IMR-90 (cell line): ENCODE measurements at regions not wholly inside any gene's neighbourhood (a gene's known extent, or its start where the extent isn't known, plus 50 kb on each side); places are given as distances from the start of the nearest gene placed in this dataset.

Experiments used
- ATAC-seq: fragments of 200-7000 bp; cut with Tn5 transposase; 2 replicates; pipeline ENCODE4 v1.9.1; 2020; ENCODE audit warnings: low read depth, mild to moderate bottlenecking, moderate library complexity
- BruUV-seq: library from RNA; stranded (reverse); fragments of 400-500 nt; replicated peaks from 2 replicates; lab custom pipeline; 2021; lab: Mats Ljungman, UMichigan
- CTCF ChIA-PET: fragments of 300-600 bp; formaldehyde crosslinking; extraction: SDS; loops from one replicate; lab custom pipeline; 2021; ENCODE audit warnings: antibody characterized with exemption; lab: Yijun Ruan, JAX
- POLR2A ChIA-PET: fragments of 300-600 bp; sonication (Branson Sonifier 250); formaldehyde crosslinking; loops from one replicate; lab custom pipeline; 2022; ENCODE audit warnings: antibody characterized with exemption; ENCODE audit not compliant: unreplicated experiment; lab: Charles Lee
- DNase-seq: peaks from one replicate; pipeline ENCODE4 v3.0.0; 2013
- H2AFZ ChIP-seq: replicated peaks from 2 replicates; pipeline ENCODE3; 2013; ENCODE audit warnings: low read length, mild to moderate bottlenecking; ENCODE audit not compliant: poor library complexity
- H2AK5ac ChIP-seq: 2 replicates; pipeline ENCODE4 v1.6.1; 2013; ENCODE audit warnings: low read depth, low read length, inconsistent platforms
- H2AK9ac ChIP-seq: replicated peaks from 2 replicates; pipeline ENCODE3; 2013; ENCODE audit warnings: mild to moderate bottlenecking, low read depth, low read length, moderate library complexity; ENCODE audit not compliant: poor library complexity
- H2BK120ac ChIP-seq: 2 replicates; pipeline ENCODE4 v1.6.1; 2013; ENCODE audit warnings: low read depth, low read length, inconsistent platforms
- H2BK15ac ChIP-seq: 3 replicates; pipeline ENCODE4 v1.6.1; 2013; ENCODE audit warnings: low read depth, low read length, inconsistent platforms
- H2BK20ac ChIP-seq: 2 replicates; pipeline ENCODE4 v1.6.1; 2013; ENCODE audit warnings: low read depth, mild to moderate bottlenecking, inconsistent platforms, low read length, moderate library complexity
- H2BK5ac ChIP-seq: 2 replicates; pipeline ENCODE4 v1.6.1; 2013; ENCODE audit warnings: mild to moderate bottlenecking, low read depth, low read length, inconsistent platforms; ENCODE audit not compliant: poor library complexity, severe bottlenecking
- H3K14ac ChIP-seq: replicated peaks from 2 replicates; pipeline ENCODE4 v1.6.1; 2013; ENCODE audit warnings: low read depth, low read length, inconsistent platforms
- H3K18ac ChIP-seq: 2 replicates; pipeline ENCODE4 v1.6.1; 2013; ENCODE audit warnings: low read depth, low read length, control low read depth
- H3K23ac ChIP-seq: 2 replicates; pipeline ENCODE4 v1.6.1; 2013; ENCODE audit warnings: low read depth, low read length, inconsistent platforms
- H3K27ac ChIP-seq: 2 replicates; pipeline ENCODE4 v1.5.1; 2013; ENCODE audit warnings: mild to moderate bottlenecking, control low read depth, low read length; ENCODE audit not compliant: insufficient read depth
- H3K27me3 ChIP-seq: 2 replicates; pipeline ENCODE4 v1.6.1; 2013; ENCODE audit warnings: low read length; ENCODE audit not compliant: control insufficient read depth, insufficient read depth
- H3K36me3 ChIP-seq: 2 replicates; pipeline ENCODE4 v1.6.1; 2013; ENCODE audit warnings: low read length, mixed read lengths; ENCODE audit not compliant: control insufficient read depth, insufficient read depth
- H3K4ac ChIP-seq: 2 replicates; pipeline ENCODE4 v1.6.1; 2013; ENCODE audit warnings: low read depth, low read length, inconsistent platforms
- H3K4me1 ChIP-seq: 2 replicates; pipeline ENCODE4 v1.6.1; 2013; ENCODE audit warnings: low read length, mixed read lengths; ENCODE audit not compliant: control insufficient read depth, insufficient read depth
- H3K4me2 ChIP-seq: 2 replicates; pipeline ENCODE4 v1.6.1; 2013; ENCODE audit warnings: low read depth, mild to moderate bottlenecking, control low read depth, low read length, moderate library complexity
- H3K4me3 ChIP-seq: 2 replicates; pipeline ENCODE4 v1.5.1; 2013; ENCODE audit warnings: low read depth, mild to moderate bottlenecking, control low read depth, low read length, moderate library complexity; ENCODE audit not compliant: insufficient read depth
- H3K56ac ChIP-seq: 2 replicates; pipeline ENCODE4 v1.6.1; 2013; ENCODE audit warnings: low read length, inconsistent platforms; ENCODE audit not compliant: insufficient read depth; ENCODE audit errors: extremely low read depth
- H3K79me1 ChIP-seq, 2 experiments: 2 replicates each; pipeline ENCODE4 v1.6.1; 2013; ENCODE audit warnings: low read length in 2 of 2, inconsistent platforms in 1 of 2, low read depth in 1 of 2
- H3K9ac ChIP-seq: 2 replicates; pipeline ENCODE4 v1.6.1; 2013; ENCODE audit warnings: low read depth, low read length, control low read depth
- H3K9me1 ChIP-seq: 2 replicates; pipeline ENCODE4 v1.6.1; 2013; ENCODE audit warnings: low read length, inconsistent platforms; ENCODE audit not compliant: insufficient read depth
- H3K9me3 ChIP-seq: 2 replicates; pipeline ENCODE4 v1.6.1; 2013; ENCODE audit warnings: low read length; ENCODE audit not compliant: control insufficient read depth, insufficient read depth
- H4K20me1 ChIP-seq: 2 replicates; pipeline ENCODE4 v1.6.1; 2013; ENCODE audit warnings: low read length, inconsistent platforms; ENCODE audit not compliant: insufficient read depth
- H4K5ac ChIP-seq: 2 replicates; pipeline ENCODE4 v1.6.1; 2013; ENCODE audit warnings: mild to moderate bottlenecking, low read depth, low read length, control low read depth
- H4K8ac ChIP-seq, 2 experiments: 2 replicates each; pipeline ENCODE4 v1.6.1; 2013; ENCODE audit warnings: low read depth in 2 of 2, low read length in 2 of 2, control low read depth in 1 of 2, inconsistent platforms in 1 of 2
- H4K91ac ChIP-seq: 2 replicates; pipeline ENCODE4 v1.6.1; 2013; ENCODE audit warnings: low read depth, low read length, inconsistent platforms; ENCODE audit not compliant: insufficient read depth
- FOS ChIP-seq: fragments of 150-350 bp; IDR thresholded peaks from 2 replicates; pipeline ENCODE4 v1.6.1; 2016; ENCODE audit warnings: low read depth, low read length
- MAFK ChIP-seq: IDR thresholded peaks from 2 replicates; pipeline ENCODE4 v1.6.1; 2012; ENCODE audit warnings: low read depth, low read length, improper control_type of control experiment
- NFE2L2 ChIP-seq: fragments of 150-350 bp; IDR thresholded peaks from 2 replicates; pipeline ENCODE4 v1.6.1; 2016; ENCODE audit warnings: low read depth, mild to moderate bottlenecking, low read length
- RFX5 ChIP-seq: IDR thresholded peaks from 2 replicates; pipeline ENCODE4 v1.8.0; 2012; ENCODE audit warnings: low read depth, mild to moderate bottlenecking, low read length, moderate library complexity
- WGBS, 2 experiments: methylation state at CpG; one replicate each; pipeline versions ENCODE4 v1.1.5 to v1.1.7; 2013; ENCODE audit warnings: missing lambda C conversion rate in 2 of 2; ENCODE audit not compliant: insufficient read length in 1 of 2; ENCODE audit errors: extremely low coverage in 2 of 2; 5-methylcytosine and 5-hydroxymethylcytosine counted together
- dilution Hi-C: fragments of 300-500 bp; cut with HindIII; formaldehyde crosslinking; loops from one replicate; pipeline ENCODE4 v1.14.3; 2018; ENCODE audit warnings: low sequenced_read_pairs; ENCODE audit not compliant: unreplicated experiment
- in situ Hi-C: fragments of 300-500 bp; cut with MboI; formaldehyde crosslinking; loops from 3 replicates; pipeline ENCODE4 v1.14.3; 2019; ENCODE audit warnings: low sequenced_read_pairs, inconsistent platforms, mixed read lengths
- intact Hi-C: fragments of 100-400 bp; cut with micrococcal nuclease; formaldehyde crosslinking; loops from 2 replicates; pipeline ENCODE4 v1.10.0; 2022

DNA sequence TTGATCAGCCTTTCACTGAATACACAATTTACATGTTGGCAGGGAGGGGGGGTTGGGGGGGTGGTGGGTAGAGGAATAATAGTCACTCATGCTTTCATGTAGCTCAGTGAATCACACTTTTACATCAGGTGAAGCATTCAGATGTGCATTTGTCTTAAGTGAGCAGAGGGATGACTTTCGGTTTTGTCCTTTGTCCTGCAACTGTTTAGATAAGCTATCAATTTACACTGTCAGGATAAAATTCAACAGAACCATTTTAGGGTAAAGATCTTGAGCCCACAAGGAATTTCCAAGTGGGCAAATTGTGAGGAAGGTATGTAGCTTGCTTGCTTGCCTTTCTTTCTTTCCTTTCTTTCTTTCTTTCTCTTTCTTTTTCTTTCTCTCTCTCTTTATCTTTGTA, 576.2 kb downstream of the MTRR start:
- Histone ChIP-seq H3K27ac (no peak overlapping the region), H2BK5ac (no peak overlapping the region), H3K79me1 (no peaks in the 10 kb centered on the region), H2BK20ac (no peak overlapping the region), H3K23ac (no peak overlapping the region), H3K4ac (no peak overlapping the region), H2BK15ac (no peak overlapping the region), H2AK5ac (no peak overlapping the region), H4K91ac (no peak overlapping the region), H3K9me1 (no peaks in the 10 kb centered on the region), H3K56ac (no peak overlapping the region), H3K4me1 (no peaks in the 10 kb centered on the region), H3K27me3 (no peaks in the 10 kb centered on the region), H2AFZ (no peak overlapping the region), H3K4me3 (no peak overlapping the region), H3K18ac (no peak overlapping the region), H3K4me2 (no peak overlapping the region), H3K36me3 (no peaks in the 10 kb centered on the region), H3K14ac (no peak overlapping the region), H2BK120ac (no peak overlapping the region), H4K8ac (no peak overlapping the region), H4K5ac (no peak overlapping the region), H4K20me1 (no peaks in the 10 kb centered on the region), H3K9me3 (no peaks in the 10 kb centered on the region; the same call in 1 of the 2 replicates), H3K9ac (no peak overlapping the region), H2AK9ac (no peak overlapping the region)
- BruUV-seq = no TSS peak
- DNase-seq = no peak
- ChIA-PET CTCF (interaction anchor here (0.6 kb wide), 1 partner anchor 74 kb away, joined by 4 read pairs; no protein-coding TSS in a partner anchor), POLR2A (no interaction called here)
- dilution Hi-C loops = no loop called here
- no CpG with 5 or more reads among the region's 1 CpG for WGBS, 2 experiments
- intact Hi-C loops = no loop called here
- ATAC-seq = no peak
- in situ Hi-C loops = no loop called here
- TF ChIP-seq RFX5 = no peak
- no peak for TF ChIP-seq MAFK
- no peak for TF ChIP-seq FOS
- no peak for TF ChIP-seq NFE2L2
